Mammary epithelial cell (primary cell): ENCODE measurements at regions not wholly inside any gene's neighbourhood (a gene's known extent, or its start where the extent isn't known, plus 50 kb on each side); places are given as distances from the start of the nearest gene placed in this dataset.

Experiments
- EZH2 ChIP-seq: IDR thresholded peaks from 2 replicates; pipeline ENCODE4 v1.6.1; 2012; ENCODE audit warnings: low read length, inconsistent platforms, borderline replicate concordance
- TF ChIP-seq, protein P1 (sequence below), 2 donors: IDR thresholded peaks in 1 of 2; conservative IDR thresholded peaks in 1 of 2; 2 replicates each; pipeline ENCODE4 v1.5.1; 2011 to 2012; ENCODE audit warnings: inconsistent platforms in 2 of 2, low read length in 2 of 2, mild to moderate bottlenecking in 2 of 2, control low read depth in 1 of 2, low read depth in 1 of 2; ENCODE audit not compliant: insufficient read depth in 1 of 2; ENCODE audit errors: extremely low read depth in 1 of 2

DNA sequence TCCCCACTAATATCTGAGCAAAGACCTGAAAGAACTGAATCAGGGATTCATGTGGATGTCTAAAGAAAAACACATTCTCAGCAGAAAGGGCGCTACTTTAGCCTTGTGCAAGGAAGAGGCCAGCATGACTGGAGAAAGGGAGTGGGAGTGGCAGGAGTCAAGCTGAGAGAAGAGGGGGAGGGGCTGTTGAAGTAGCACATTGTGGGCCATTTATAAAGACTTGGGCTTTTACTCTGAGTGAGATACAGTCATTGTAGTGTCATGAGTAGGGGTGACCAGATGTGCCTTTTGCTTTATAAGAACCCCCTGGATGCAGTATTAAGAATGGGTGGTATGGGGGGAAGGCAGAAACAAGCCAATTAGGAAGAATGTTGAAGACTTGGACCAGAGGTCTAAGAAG, 452.8 kb downstream of the ENC1 start:
- TF ChIP-seq, protein P1, sequence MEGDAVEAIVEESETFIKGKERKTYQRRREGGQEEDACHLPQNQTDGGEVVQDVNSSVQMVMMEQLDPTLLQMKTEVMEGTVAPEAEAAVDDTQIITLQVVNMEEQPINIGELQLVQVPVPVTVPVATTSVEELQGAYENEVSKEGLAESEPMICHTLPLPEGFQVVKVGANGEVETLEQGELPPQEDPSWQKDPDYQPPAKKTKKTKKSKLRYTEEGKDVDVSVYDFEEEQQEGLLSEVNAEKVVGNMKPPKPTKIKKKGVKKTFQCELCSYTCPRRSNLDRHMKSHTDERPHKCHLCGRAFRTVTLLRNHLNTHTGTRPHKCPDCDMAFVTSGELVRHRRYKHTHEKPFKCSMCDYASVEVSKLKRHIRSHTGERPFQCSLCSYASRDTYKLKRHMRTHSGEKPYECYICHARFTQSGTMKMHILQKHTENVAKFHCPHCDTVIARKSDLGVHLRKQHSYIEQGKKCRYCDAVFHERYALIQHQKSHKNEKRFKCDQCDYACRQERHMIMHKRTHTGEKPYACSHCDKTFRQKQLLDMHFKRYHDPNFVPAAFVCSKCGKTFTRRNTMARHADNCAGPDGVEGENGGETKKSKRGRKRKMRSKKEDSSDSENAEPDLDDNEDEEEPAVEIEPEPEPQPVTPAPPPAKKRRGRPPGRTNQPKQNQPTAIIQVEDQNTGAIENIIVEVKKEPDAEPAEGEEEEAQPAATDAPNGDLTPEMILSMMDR (conservative IDR thresholded peaks at IDR 0.05 in 1 of 2, IDR thresholded peaks at IDR 0.05 in 1 of 2; ENCODE audit: extremely low read depth in 1 of 2, insufficient read depth in 1 of 2, low read depth in 1 of 2, low read length in 2 of 2) = no peak
- no peak for TF ChIP-seq EZH2
